Peyer's patch (tissue), 4 donors: ENCODE measurements at regions not wholly inside any gene's neighbourhood (a gene's known extent, or its start where the extent isn't known, plus 50 kb on each side); places are given as distances from the start of the nearest gene placed in this dataset.

Experiments used
- DNase-seq, 3 donors: peaks; one replicate each; pipeline ENCODE4 v3.0.0-alpha.2; 2017 to 2019
- H3K27ac ChIP-seq, 4 donors: fragments of 200-600 bp; sonication (generic); one replicate each; pipeline ENCODE4 v1.5.1; 2016 to 2019
- H3K27me3 ChIP-seq, 2 donors: fragments of 200-600 bp; sonication (generic); one replicate each; pipeline ENCODE4 v1.5.1; 2019
- H3K36me3 ChIP-seq, 3 donors: fragments of 200-600 bp; sonication (generic); one replicate each; pipeline ENCODE4 v1.5.1; 2016 to 2019
- H3K4me1 ChIP-seq, 4 donors: fragments of 200-600 bp; sonication (generic); one replicate each; pipeline ENCODE4 v1.5.1; 2016 to 2019
- H3K4me3 ChIP-seq, 4 donors: fragments of 200-600 bp; sonication (generic); 1 replicate in 3 of 4; 2 replicates in 1 of 4; pipeline ENCODE4 v1.5.1; 2016 to 2019; ENCODE audit warnings: mild to moderate bottlenecking in 1 of 4
- H3K9me3 ChIP-seq, 4 donors: fragments of 200-600 bp; sonication (generic); one replicate each; pipeline ENCODE4 v1.5.1; 2016 to 2019; ENCODE audit warnings: mild to moderate bottlenecking in 1 of 4
- POLR2A ChIP-seq, 2 donors: fragments of 450-650 bp; IDR thresholded peaks; one replicate each; pipeline ENCODE4 v1.5.1; 2017; ENCODE audit warnings: antibody characterized with exemption in 2 of 2, mild to moderate bottlenecking in 2 of 2, moderate library complexity in 2 of 2
- TF ChIP-seq, protein P1 (sequence below), 6 experiments: fragments of 450-650 bp in 4 of 6; fragments of 200-600 bp in 2 of 6; sonication (generic) in 1 of 6; IDR thresholded peaks; one replicate each; pipeline ENCODE4 v1.5.1; 2017 to 2019; ENCODE audit warnings: antibody characterized with exemption in 6 of 6, mild to moderate bottlenecking in 3 of 6, moderate library complexity in 1 of 6

DNA sequence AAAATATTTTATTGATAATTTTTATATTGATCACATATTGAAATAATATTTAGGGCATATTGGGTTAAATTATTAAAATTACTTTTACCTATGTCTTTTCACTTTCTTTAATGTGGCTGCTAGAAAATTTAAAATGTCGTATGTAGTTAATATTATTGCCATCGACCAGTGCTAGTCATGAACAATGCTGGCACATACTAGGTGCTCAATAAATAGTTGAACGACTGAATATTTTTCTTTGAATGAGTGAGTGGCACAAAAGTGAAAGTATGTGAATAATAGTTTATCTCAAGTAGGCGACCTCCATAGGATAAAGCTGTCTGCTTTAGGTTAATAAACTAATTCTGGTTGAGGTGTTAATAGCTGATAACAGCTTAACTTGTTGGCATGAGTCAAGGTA lies 150.8 kb upstream of the FGGY start:
- H3K9me3 ChIP-seq = no peaks in the 10 kb centered on the region
- H3K27me3 ChIP-seq = no peaks in the 10 kb centered on the region
- DNase-seq = no peak
- H3K4me3 ChIP-seq = peak overlapping the region; percentile 53 to 56 (median 54)
- TF ChIP-seq, protein P1, sequence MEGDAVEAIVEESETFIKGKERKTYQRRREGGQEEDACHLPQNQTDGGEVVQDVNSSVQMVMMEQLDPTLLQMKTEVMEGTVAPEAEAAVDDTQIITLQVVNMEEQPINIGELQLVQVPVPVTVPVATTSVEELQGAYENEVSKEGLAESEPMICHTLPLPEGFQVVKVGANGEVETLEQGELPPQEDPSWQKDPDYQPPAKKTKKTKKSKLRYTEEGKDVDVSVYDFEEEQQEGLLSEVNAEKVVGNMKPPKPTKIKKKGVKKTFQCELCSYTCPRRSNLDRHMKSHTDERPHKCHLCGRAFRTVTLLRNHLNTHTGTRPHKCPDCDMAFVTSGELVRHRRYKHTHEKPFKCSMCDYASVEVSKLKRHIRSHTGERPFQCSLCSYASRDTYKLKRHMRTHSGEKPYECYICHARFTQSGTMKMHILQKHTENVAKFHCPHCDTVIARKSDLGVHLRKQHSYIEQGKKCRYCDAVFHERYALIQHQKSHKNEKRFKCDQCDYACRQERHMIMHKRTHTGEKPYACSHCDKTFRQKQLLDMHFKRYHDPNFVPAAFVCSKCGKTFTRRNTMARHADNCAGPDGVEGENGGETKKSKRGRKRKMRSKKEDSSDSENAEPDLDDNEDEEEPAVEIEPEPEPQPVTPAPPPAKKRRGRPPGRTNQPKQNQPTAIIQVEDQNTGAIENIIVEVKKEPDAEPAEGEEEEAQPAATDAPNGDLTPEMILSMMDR (IDR thresholded peaks at IDR 0.05) = no peak
- peaks cover 0 to 19% (median 3%) of the 10 kb centered on the region in 4 donors for H3K4me1 ChIP-seq
- no peaks in the 10 kb centered on the region for H3K36me3 ChIP-seq
- H3K27ac ChIP-seq = peak overlapping the region in 1 of 4 donors; percentile 19

DNA sequence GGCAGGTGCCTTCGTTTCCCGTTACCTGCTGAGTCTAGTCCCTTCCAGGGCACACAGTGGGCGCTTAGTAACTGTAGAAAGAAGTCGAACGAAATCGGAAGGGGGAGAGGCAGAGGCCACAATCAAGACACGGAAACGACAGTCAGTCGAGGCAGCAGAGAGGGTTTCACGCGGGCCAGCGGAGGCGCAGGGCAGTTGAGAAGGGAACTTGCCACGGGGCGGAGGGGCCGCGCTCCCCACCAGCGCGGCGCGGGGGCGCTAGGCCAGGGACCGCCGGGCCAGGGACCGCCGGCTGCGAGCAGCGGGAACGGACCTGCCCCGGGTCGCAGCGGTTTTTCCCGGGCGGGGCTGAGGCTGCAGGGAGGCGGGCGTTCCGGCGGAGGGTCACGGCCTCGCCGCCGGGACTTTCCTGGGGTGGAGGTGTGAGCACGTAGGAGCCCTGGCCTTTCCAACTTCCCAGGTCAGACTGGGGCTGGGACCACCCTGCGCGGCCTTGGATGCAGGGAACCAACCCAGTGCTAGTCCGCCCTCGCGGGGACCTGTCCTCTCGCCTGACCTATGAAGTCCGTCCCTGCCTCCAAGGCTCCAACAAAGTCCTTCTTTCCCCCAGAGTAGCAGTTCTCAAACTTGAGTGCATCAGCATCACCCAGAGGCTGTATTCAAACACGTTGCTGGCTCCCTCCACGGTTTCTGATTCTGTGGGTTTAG lies 150.1 kb upstream of the FGGY start:
- no peaks in the 10 kb centered on the region for H3K9me3 ChIP-seq
- H3K27me3 ChIP-seq = no peaks in the 10 kb centered on the region
- peak overlapping the region; percentile 53 to 56 (median 54) for H3K4me3 ChIP-seq
- peak overlapping the region; percentile 19 to 72 (median 54) for H3K27ac ChIP-seq
- H3K36me3 ChIP-seq = no peaks in the 10 kb centered on the region
- peaks cover 0 to 26% (median 3%) of the 10 kb centered on the region in 4 donors for H3K4me1 ChIP-seq
- peak; percentile 55 to 75 (median 75) for DNase-seq
- TF ChIP-seq, protein P1 (IDR thresholded peaks at IDR 0.05) = peak in 3 of 6 experiments; percentile 8 to 28 (median 20)
- no peak for TF ChIP-seq POLR2A (IDR thresholded peaks at IDR 0.05)

DNA sequence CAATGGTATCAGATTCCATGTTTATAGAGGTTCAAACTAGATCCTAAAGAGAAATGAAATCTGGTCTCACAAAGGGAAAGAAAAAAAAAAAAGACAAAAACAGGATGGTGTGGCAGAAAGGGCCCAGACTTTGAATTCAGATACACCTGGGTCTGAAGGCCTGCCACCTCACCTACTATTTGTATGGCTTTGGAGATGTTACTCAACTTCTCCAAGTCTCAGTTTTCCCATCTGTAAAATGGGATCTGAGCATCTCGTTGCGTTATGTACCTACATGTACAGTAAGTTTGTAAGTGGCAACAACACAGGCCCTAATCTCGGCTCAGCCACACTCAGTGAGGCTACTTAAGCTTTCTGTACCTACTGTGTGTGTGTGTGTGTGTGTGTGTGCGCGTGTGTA lies 147.5 kb upstream of the FGGY start:
- Histone ChIP-seq H3K27me3 (no peaks in the 10 kb centered on the region), H3K4me3 (no peak overlapping the region), H3K36me3 (no peaks in the 10 kb centered on the region), H3K27ac (peak overlapping the region in 1 of 4 donors; percentile 71), H3K4me1 (peaks cover 0 to 15% (median 3%) of the 10 kb centered on the region in 4 donors), H3K9me3 (no peaks in the 10 kb centered on the region)
- TF ChIP-seq POLR2A (IDR thresholded peaks at IDR 0.05) = no peak
- TF ChIP-seq, protein P1 (IDR thresholded peaks at IDR 0.05) = no peak
- no peak for DNase-seq

DNA sequence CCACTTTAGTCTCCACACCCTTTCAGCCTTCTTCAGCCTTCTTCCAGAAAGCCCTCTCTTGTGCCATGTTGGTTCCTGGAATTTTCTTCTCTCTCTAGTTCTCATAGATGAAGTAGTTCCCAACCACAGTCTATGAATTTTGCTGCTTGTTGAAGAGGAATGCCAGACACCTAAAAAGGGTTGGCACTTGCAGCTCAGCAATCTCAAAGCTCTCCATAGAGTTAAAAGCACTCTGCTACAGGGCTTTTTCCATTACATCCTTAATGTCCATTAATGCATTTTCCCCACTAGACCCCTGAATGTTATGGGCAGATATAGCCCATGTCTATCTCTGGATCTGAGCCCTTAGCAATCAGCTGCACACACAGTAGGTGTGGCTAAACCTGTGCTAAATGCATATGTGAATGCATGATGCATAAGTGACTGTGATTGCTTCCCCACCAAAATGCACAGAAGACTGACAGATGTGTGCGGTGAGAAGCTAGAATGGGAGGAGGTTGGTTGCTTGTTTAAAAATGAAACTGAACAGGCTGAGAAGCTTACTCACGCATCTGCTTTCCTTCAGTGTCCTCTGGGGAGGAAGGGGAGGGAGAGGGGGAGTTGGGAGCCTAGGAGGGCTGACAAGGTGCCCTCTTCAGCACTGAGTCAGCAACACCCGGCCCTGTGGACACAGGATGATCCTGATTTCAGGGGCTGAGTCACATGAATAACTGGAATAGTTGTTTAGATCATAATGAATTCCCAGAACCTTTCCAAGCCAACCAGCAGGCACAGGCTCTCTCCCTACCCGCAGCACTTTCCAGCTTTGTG lies 146.1 kb upstream of the FGGY start:
- H3K4me3 ChIP-seq = no peak overlapping the region
- H3K9me3 ChIP-seq = no peaks in the 10 kb centered on the region
- peaks cover 0 to 15% (median 3%) of the 10 kb centered on the region in 4 donors for H3K4me1 ChIP-seq
- peak overlapping the region; percentile 26 to 71 (median 42) for H3K27ac ChIP-seq
- no peaks in the 10 kb centered on the region for H3K27me3 ChIP-seq
- no peak for TF ChIP-seq POLR2A (IDR thresholded peaks at IDR 0.05)
- TF ChIP-seq, protein P1 (IDR thresholded peaks at IDR 0.05) = no peak
- peak; percentile 29 to 76 (median 53) for DNase-seq
- no peaks in the 10 kb centered on the region for H3K36me3 ChIP-seq

DNA sequence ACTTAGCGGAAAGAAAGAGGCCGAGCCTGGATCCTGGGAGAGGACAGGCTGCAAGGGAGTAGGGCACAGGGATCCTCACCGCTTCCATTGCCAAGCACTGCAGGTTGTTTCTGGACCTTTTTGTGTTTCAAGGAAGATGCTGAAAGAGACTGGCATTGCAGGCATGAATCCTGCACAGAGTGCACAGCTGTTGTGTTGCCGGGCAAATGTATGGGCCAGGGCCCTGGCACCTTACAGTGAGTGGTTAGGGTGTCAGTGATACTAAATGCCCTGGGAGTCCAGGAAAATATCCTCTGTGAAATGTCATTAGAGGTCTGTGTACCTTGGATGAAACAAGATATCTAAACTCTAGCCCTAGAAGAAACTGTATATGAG lies 145.5 kb upstream of the FGGY start:
- no peak for DNase-seq
- no peak overlapping the region for H3K4me3 ChIP-seq
- no peaks in the 10 kb centered on the region for H3K36me3 ChIP-seq
- peak overlapping the region; percentile 18 to 71 (median 39) for H3K27ac ChIP-seq
- H3K9me3 ChIP-seq = no peaks in the 10 kb centered on the region
- no peaks in the 10 kb centered on the region for H3K27me3 ChIP-seq
- no peak for TF ChIP-seq POLR2A (IDR thresholded peaks at IDR 0.05)
- TF ChIP-seq, protein P1 (IDR thresholded peaks at IDR 0.05) = no peak
- H3K4me1 ChIP-seq = peaks cover 0 to 15% (median 3%) of the 10 kb centered on the region in 4 donors
